Mesendoderm (in vitro differentiated cells): ENCODE measurements at regions not wholly inside any gene's neighbourhood (a gene's known extent, or its start where the extent isn't known, plus 50 kb on each side); places are given as distances from the start of the nearest gene placed in this dataset.

Experiments used
- DNase-seq: peaks from one replicate; pipeline ENCODE4 v3.0.0; 2013
- H2AK5ac ChIP-seq: 2 replicates; pipeline ENCODE4 v1.6.1; 2013; ENCODE audit warnings: low read length, inconsistent platforms
- H2BK120ac ChIP-seq: 2 replicates; pipeline ENCODE4 v1.6.1; 2013; ENCODE audit warnings: low read depth, mild to moderate bottlenecking, low read length, moderate library complexity, mixed read lengths
- H2BK15ac ChIP-seq: replicated peaks from 2 replicates; pipeline ENCODE4 v1.6.1; 2013; ENCODE audit warnings: low read depth, mild to moderate bottlenecking, moderate library complexity
- H2BK5ac ChIP-seq: 2 replicates; pipeline ENCODE4 v1.6.1; 2013; ENCODE audit warnings: low read length, inconsistent platforms
- H3K18ac ChIP-seq: 2 replicates; pipeline ENCODE4 v1.6.1; 2013; ENCODE audit warnings: mild to moderate bottlenecking, low read length, mixed read lengths
- H3K23ac ChIP-seq: one replicate; pipeline ENCODE4 v1.6.1; 2013; ENCODE audit warnings: low read length
- H3K27ac ChIP-seq: 2 replicates; pipeline ENCODE4 v1.5.1; 2013; ENCODE audit warnings: low read depth, mild to moderate bottlenecking, inconsistent platforms, low read length, moderate library complexity
- H3K27me3 ChIP-seq: 2 replicates; pipeline ENCODE4 v1.6.1; 2013; ENCODE audit warnings: low read length, control low read depth, mild to moderate bottlenecking, inconsistent platforms; ENCODE audit not compliant: insufficient read depth, poor library complexity
- H3K36me3 ChIP-seq: 2 replicates; pipeline ENCODE4 v1.6.1; 2013; ENCODE audit warnings: low read length, inconsistent platforms; ENCODE audit not compliant: control insufficient read depth, insufficient read depth
- H3K4ac ChIP-seq: one replicate; pipeline ENCODE4 v1.6.1; 2013; ENCODE audit warnings: low read depth, mild to moderate bottlenecking, low read length, moderate library complexity
- H3K4me1 ChIP-seq: 2 replicates; pipeline ENCODE4 v1.6.1; 2013; ENCODE audit warnings: low read depth, low read length, inconsistent platforms; ENCODE audit not compliant: control insufficient read depth
- H3K4me2 ChIP-seq: 2 replicates; pipeline ENCODE4 v1.6.1; 2013; ENCODE audit warnings: low read length
- H3K4me3 ChIP-seq: 2 replicates; pipeline ENCODE4 v1.5.1; 2013; ENCODE audit warnings: mild to moderate bottlenecking, low read length
- H3K56ac ChIP-seq: one replicate; pipeline ENCODE4 v1.6.1; 2013; ENCODE audit warnings: low read length
- H3K79me1 ChIP-seq: 2 replicates; pipeline ENCODE4 v1.6.1; 2013; ENCODE audit warnings: low read length, inconsistent platforms
- H3K79me2 ChIP-seq: 2 replicates; pipeline ENCODE4 v1.6.1; 2013; ENCODE audit warnings: mild to moderate bottlenecking, low read length; ENCODE audit not compliant: control insufficient read depth, insufficient read depth
- H3K9ac ChIP-seq: 2 replicates; pipeline ENCODE4 v1.6.1; 2013; ENCODE audit warnings: low read length, inconsistent platforms
- H4K5ac ChIP-seq: one replicate; pipeline ENCODE4 v1.6.1; 2013; ENCODE audit warnings: low read length
- H4K8ac ChIP-seq: one replicate; pipeline ENCODE4 v1.6.1; 2013; ENCODE audit warnings: low read depth, mild to moderate bottlenecking, control low read depth, low read length, moderate library complexity
- WGBS: extraction: QIAGEN DNeasy Blood & Tissue Kit; methylation state at CpG from one replicate; pipeline ENCODE4 v1.1.7; 2013; ENCODE audit warnings: low lambda C conversion rate, missing lambda C conversion rate; ENCODE audit not compliant: insufficient coverage; ENCODE audit errors: extremely low coverage; 5-methylcytosine and 5-hydroxymethylcytosine counted together

DNA sequence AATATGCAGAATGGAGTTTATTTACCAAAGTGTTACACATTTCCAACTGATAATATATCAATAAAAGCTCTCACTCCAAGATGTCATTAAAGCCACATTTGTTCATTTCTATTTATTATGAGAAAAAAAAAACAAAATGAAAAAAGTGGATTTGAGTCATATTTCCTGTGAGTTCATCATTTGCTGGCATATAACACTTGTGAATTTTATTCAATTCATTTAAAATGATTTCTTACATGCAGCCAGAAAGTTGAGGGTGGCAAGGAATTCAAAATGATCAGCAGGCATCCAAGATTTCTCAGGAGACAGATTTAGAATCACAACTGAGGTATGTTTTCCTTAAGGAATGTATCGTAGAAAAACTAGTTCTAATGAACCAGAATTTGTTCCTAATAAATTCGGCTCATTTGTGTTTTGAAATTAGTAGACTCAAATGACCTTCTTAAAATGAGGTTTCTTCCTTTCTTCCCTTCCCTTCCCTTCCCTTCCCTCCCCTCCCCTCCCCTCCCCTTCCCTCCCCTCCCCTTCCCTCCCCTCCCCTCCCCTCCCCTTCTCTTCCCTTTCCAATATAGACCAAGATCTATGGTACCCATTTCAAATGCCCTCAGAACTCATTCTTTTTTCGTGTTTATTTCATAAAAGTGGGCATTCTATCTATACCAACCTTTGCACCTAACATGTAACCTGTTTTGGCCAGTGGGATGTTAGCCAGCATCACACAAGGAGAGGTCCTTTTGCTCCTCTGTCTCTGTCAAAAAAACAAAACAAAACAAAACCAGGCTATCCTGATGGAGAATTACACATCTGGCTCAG is 357.9 kb upstream of the TSHZ2 start:
- no peak for DNase-seq
- Histone ChIP-seq H3K79me1 (no peaks in the 10 kb centered on the region), H3K4ac (no peak overlapping the region), H3K9ac (no peak overlapping the region), H3K79me2 (no peaks in the 10 kb centered on the region), H3K23ac (no peak overlapping the region), H3K4me2 (no peak overlapping the region), H3K56ac (no peak overlapping the region), H4K8ac (no peak overlapping the region), H2BK5ac (no peak overlapping the region), H4K5ac (no peak overlapping the region), H3K36me3 (no peaks in the 10 kb centered on the region), H3K18ac (no peak overlapping the region), H2AK5ac (no peak overlapping the region), H3K27ac (no peak overlapping the region), H3K4me1 (no peaks in the 10 kb centered on the region), H2BK120ac (no peak overlapping the region), H3K4me3 (no peak overlapping the region), H2BK15ac (no peak overlapping the region), H3K27me3 (no peaks in the 10 kb centered on the region)
- no CpG with 5 or more reads among the region's 3 CpGs for WGBS

DNA sequence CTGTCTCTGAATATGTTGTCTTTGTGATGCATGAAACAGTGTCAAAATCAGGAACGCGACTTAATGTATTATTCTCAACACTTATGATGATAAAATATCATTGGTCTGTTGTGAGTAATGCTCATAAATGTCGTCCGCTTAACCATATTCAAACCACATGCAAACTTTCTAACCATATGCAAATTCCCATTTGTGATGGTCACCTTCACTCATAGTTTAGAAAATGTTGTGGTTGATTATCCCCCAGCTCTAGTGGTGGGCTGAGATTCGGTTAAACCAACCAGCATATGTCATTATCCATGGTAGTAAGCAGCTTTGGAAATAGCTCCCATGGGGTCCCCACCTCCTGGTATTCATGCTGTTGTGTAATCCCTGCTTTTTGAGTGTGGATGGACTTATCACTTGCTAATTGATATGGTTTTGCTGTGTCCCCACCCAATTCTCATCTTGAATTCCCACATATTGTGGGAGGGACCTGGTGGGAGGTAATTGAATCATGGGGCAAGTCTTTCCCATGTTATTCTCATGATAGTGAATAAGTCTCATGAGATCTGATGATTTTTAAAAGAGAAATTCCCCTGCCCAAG is 360.0 kb upstream of the TSHZ2 start:
- H3K4me2 ChIP-seq, result no peak overlapping the region
- H3K4me1 ChIP-seq, result no peaks in the 10 kb centered on the region
- no peak overlapping the region for H3K23ac ChIP-seq
- H3K4ac ChIP-seq, result no peak overlapping the region
- H2AK5ac ChIP-seq, result no peak overlapping the region
- no peak overlapping the region for H4K8ac ChIP-seq
- H3K9ac ChIP-seq, result no peak overlapping the region
- no CpG with 5 or more reads among the region's 5 CpGs for WGBS
- no peaks in the 10 kb centered on the region for H3K36me3 ChIP-seq
- DNase-seq, result peak; percentile 8
- H3K79me1 ChIP-seq, result no peaks in the 10 kb centered on the region
- no peak overlapping the region for H3K27ac ChIP-seq
- H2BK5ac ChIP-seq, result no peak overlapping the region
- H2BK120ac ChIP-seq, result no peak overlapping the region
- no peak overlapping the region for H3K56ac ChIP-seq
- H4K5ac ChIP-seq, result no peak overlapping the region
- H3K27me3 ChIP-seq, result no peaks in the 10 kb centered on the region
- no peak overlapping the region for H3K4me3 ChIP-seq
- H3K18ac ChIP-seq, result no peak overlapping the region
- no peak overlapping the region for H2BK15ac ChIP-seq
- no peaks in the 10 kb centered on the region for H3K79me2 ChIP-seq

DNA sequence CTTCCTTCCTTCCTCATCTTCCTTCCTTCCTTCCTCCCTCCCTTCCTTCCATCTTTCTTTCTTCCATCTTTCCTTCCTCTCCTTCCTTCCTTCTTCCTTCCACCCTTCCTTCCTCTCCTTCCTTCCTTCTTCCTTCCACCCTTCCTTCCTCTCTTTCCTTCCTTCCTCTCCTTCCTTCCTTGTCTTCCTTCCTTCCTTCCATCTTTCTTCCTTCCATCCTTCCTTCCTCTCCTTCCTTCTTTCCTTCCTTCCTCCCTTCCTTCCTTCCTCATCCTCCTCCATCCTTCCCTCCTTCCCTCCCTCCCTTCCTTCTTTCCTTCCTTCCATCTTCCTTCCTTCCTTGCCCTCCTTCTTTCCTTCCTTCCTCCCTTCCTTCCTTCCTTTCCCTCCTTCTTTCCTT is 361.4 kb upstream of the TSHZ2 start:
- Histone ChIP-seq H3K79me1 (no peaks in the 10 kb centered on the region), H3K4me2 (no peak overlapping the region), H3K4ac (no peak overlapping the region), H2BK120ac (no peak overlapping the region), H3K27ac (no peak overlapping the region), H3K56ac (no peak overlapping the region), H4K8ac (no peak overlapping the region), H2BK15ac (no peak overlapping the region), H3K4me3 (no peak overlapping the region), H3K23ac (no peak overlapping the region), H2BK5ac (no peak overlapping the region), H3K79me2 (no peaks in the 10 kb centered on the region), H3K27me3 (no peaks in the 10 kb centered on the region), H3K4me1 (no peaks in the 10 kb centered on the region), H3K9ac (no peak overlapping the region), H3K36me3 (no peaks in the 10 kb centered on the region), H2AK5ac (no peak overlapping the region), H4K5ac (no peak overlapping the region), H3K18ac (no peak overlapping the region)
- no peak for DNase-seq

DNA sequence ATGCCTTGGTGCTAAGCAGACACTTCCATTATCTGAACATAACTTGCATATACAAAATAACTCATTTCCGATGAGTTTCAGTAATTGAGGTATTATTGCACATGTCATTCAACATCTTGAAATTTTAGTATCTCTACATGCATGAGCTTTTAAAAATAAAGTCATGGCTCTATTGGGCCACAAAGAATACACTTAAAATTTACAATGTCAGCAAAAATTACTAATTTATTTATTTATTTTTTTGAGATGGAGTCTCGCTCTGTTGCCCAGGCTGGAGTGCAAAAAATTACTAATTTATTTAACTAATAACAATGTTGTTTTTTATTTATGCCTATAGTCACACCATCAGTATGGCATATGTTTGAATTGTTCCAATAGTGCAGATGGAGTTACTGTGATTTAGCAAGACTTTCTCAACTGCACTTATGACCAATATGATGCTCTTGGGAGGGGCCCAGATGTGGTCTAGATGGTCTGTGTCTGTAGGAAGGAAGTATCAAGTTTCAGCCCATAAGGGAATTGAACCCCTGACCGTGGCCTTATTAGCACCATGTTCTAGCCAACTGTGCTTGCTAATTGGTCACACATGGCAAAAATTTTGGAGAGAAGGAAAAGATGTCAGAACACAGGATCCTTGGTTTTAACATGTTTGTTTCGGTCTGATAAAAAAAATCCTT is 370.7 kb upstream of the TSHZ2 start:
- no peaks in the 10 kb centered on the region for H3K36me3 ChIP-seq
- H4K5ac ChIP-seq, result no peak overlapping the region
- H2BK15ac ChIP-seq, result no peak overlapping the region
- H2AK5ac ChIP-seq, result no peak overlapping the region
- H3K4ac ChIP-seq, result no peak overlapping the region
- H3K27ac ChIP-seq, result no peak overlapping the region
- no peak overlapping the region for H3K4me3 ChIP-seq
- H3K56ac ChIP-seq, result no peak overlapping the region
- H3K79me1 ChIP-seq, result no peaks in the 10 kb centered on the region
- H2BK5ac ChIP-seq, result no peak overlapping the region
- H3K9ac ChIP-seq, result no peak overlapping the region
- no peak overlapping the region for H3K23ac ChIP-seq
- no peak overlapping the region for H3K4me2 ChIP-seq
- no peaks in the 10 kb centered on the region for H3K79me2 ChIP-seq
- WGBS, result no CpG with 5 or more reads among the region's 4 CpGs
- H3K4me1 ChIP-seq, result no peaks in the 10 kb centered on the region
- H4K8ac ChIP-seq, result no peak overlapping the region
- H3K18ac ChIP-seq, result no peak overlapping the region
- H3K27me3 ChIP-seq, result no peaks in the 10 kb centered on the region
- peak; percentile 16 for DNase-seq
- H2BK120ac ChIP-seq, result no peak overlapping the region

DNA sequence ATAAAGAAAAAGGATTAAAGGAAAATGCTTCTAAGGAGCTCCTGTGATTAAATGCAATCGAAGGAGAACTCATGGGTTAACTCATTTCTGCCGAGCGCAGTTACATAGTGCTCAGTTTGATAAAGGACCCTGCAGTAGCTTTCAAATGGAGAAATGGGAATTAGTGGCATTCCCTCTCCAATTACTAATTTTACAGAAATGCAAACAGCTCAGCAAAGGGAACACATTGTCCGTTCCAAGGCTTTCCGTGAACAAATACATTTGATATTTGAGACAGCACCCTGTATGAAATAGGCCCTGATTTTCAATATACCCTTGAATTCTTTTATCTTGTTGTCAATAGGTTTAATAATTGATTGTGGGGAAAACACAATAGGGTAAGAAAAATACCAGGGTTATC is 375.9 kb upstream of the TSHZ2 start:
- Histone ChIP-seq H3K27ac (no peak overlapping the region), H4K8ac (no peak overlapping the region), H2BK15ac (no peak overlapping the region), H3K9ac (no peak overlapping the region), H3K27me3 (no peaks in the 10 kb centered on the region), H3K4me3 (no peak overlapping the region), H2AK5ac (no peak overlapping the region), H3K4me1 (no peaks in the 10 kb centered on the region), H4K5ac (no peak overlapping the region), H2BK120ac (no peak overlapping the region), H3K4me2 (no peak overlapping the region), H3K4ac (no peak overlapping the region), H3K79me1 (no peaks in the 10 kb centered on the region), H3K79me2 (no peaks in the 10 kb centered on the region), H2BK5ac (no peak overlapping the region), H3K36me3 (no peaks in the 10 kb centered on the region), H3K23ac (no peak overlapping the region), H3K18ac (no peak overlapping the region), H3K56ac (no peak overlapping the region)
- DNase-seq, result no peak
- no CpG with 5 or more reads among the region's 5 CpGs for WGBS
